ENCODE measurements at regions not wholly inside any gene's neighbourhood (a gene's known extent, or its start where the extent isn't known, plus 50 kb on each side); places are given as distances from the start of the nearest gene placed in this dataset.
A peak's percentile ranks its signal among the peaks of the same experiment; 100 is the strongest.

DNA sequence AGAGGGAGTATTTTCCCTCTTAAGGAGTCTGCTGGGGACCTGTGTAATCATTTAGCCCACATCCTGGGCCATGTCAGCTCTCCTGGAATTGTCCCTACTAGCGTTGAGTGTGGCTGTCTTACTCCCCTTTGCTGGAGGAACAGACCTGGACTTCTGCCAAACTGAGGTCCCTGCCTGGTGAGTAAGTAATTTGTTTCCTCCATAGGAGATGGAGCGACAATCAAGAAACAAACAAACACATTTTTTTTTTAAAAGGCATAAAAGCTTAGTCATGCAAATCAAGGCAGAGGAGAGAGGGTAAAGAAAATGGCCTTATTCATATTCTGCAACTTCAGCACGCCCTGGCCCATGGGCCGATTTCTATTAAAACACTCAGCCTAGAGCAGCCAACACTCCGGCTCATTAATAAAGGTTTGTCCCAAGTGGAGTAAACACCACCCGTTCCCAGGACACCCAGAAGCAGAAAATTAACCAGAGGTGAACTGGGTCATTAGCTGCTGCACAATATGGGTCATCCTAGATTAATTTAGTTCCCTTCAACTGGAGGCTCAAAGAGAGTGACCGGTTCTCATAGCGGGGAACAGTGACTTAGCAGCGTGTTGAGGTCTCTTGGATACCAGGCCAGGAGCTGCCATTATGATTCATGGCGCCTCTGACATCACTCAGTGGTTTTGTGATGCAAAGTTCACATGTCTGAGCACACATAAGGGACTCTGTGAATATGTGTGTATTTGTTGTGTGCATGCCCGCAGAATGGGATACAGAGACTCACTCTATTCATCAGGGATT lies 165.0 kb upstream of the SULF2 start:
- Histone ChIP-seq H3K4me1 (peaks cover 5% of the 10 kb centered on the region), H3K27me3 (ENCODE audit: low read depth) (peaks cover 37% of the 10 kb centered on the region), H3K9me3 (replicated peaks) (no peaks in the 10 kb centered on the region), H3K27ac (replicated peaks) (peak overlapping the region; percentile 33), H3K36me3 (no peaks in the 10 kb centered on the region), H3K4me3 (no peak overlapping the region)
- intact Hi-C loops (cut with micrococcal nuclease), result no loop called here
- TF ChIP-seq, protein P1, sequence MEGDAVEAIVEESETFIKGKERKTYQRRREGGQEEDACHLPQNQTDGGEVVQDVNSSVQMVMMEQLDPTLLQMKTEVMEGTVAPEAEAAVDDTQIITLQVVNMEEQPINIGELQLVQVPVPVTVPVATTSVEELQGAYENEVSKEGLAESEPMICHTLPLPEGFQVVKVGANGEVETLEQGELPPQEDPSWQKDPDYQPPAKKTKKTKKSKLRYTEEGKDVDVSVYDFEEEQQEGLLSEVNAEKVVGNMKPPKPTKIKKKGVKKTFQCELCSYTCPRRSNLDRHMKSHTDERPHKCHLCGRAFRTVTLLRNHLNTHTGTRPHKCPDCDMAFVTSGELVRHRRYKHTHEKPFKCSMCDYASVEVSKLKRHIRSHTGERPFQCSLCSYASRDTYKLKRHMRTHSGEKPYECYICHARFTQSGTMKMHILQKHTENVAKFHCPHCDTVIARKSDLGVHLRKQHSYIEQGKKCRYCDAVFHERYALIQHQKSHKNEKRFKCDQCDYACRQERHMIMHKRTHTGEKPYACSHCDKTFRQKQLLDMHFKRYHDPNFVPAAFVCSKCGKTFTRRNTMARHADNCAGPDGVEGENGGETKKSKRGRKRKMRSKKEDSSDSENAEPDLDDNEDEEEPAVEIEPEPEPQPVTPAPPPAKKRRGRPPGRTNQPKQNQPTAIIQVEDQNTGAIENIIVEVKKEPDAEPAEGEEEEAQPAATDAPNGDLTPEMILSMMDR (IDR thresholded peaks at IDR 0.05; ENCODE audit: borderline replicate concordance), result no peak
- DNase-seq, result no peak

DNA sequence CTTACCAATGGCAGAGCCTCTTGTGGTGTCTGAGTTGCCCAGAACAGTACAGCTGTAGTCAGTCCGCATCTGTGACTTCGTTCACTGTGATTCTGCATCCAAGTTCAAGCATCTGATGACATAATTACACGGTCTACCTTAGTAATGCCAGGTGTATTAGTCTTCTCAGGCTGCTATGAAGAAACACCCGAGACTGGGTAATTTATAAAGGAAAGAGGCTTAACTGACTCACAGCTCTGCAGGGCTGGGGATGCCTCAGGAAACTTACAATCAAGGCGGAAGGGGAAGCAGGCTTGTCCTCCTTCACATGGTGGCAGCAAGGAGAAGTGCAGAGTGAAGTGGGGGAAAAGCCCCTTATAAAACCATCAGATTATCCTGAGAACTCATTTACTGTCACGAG lies 163.9 kb upstream of the SULF2 start:
- Histone ChIP-seq H3K4me3 (no peak overlapping the region), H3K27ac (replicated peaks) (no peak overlapping the region), H3K27me3 (ENCODE audit: low read depth) (peaks cover 34% of the 10 kb centered on the region), H3K4me1 (peaks cover 5% of the 10 kb centered on the region), H3K9me3 (replicated peaks) (no peaks in the 10 kb centered on the region), H3K36me3 (no peaks in the 10 kb centered on the region)
- no peak for DNase-seq
- intact Hi-C loops (cut with micrococcal nuclease), result no loop called here
- TF ChIP-seq, protein P1 (IDR thresholded peaks at IDR 0.05; ENCODE audit: borderline replicate concordance), result no peak

DNA sequence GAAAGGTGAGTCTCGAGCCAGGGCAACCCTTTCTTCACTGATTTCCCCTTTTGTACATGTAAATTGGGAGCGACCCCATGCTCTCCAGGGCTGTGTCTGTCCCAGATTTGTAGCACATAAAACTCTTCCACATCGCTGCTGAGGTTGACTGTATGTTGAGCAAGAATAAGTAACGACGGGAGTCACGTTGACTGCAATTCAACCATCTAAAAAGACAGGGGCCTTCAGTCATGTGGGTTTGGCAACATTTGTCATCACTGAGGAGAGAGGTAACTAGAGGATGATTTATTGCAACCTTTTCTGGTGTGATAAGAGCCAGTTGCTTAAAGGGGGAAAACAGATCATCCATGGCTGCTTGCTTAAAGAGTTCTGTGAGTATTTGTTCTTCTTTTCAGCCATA lies 159.4 kb upstream of the SULF2 start:
- no peak for DNase-seq
- intact Hi-C loops (cut with micrococcal nuclease), result no loop called here
- Histone ChIP-seq H3K4me1 (no peaks in the 10 kb centered on the region), H3K4me3 (no peak overlapping the region), H3K27ac (replicated peaks) (no peak overlapping the region), H3K9me3 (replicated peaks) (no peaks in the 10 kb centered on the region), H3K36me3 (no peaks in the 10 kb centered on the region), H3K27me3 (ENCODE audit: low read depth) (peaks cover 22% of the 10 kb centered on the region)
- TF ChIP-seq, protein P1 (IDR thresholded peaks at IDR 0.05; ENCODE audit: borderline replicate concordance), result no peak

DNA sequence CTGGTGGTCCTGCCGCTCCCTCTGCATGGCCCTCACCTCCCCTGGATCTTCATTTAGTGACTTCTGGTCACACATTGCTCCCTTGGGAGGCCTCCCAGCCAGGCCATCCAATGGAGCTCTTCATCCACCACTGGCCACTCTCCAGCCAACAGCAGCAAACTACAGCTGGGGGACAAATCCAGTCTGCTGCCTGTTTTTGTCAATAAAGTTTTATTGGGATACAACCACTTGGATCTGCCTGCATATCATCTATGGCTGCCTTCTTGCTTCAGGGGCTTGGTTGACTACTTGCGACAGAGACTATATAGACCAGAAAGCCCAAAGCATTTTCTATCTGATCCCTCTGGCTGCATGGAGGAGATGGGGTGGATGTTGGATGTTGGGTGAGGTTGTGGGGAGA lies 156.6 kb upstream of the SULF2 start:
- intact Hi-C loops (cut with micrococcal nuclease), result no loop called here
- H3K27ac ChIP-seq (replicated peaks), result no peak overlapping the region
- TF ChIP-seq, protein P1 (IDR thresholded peaks at IDR 0.05; ENCODE audit: borderline replicate concordance), result no peak

DNA sequence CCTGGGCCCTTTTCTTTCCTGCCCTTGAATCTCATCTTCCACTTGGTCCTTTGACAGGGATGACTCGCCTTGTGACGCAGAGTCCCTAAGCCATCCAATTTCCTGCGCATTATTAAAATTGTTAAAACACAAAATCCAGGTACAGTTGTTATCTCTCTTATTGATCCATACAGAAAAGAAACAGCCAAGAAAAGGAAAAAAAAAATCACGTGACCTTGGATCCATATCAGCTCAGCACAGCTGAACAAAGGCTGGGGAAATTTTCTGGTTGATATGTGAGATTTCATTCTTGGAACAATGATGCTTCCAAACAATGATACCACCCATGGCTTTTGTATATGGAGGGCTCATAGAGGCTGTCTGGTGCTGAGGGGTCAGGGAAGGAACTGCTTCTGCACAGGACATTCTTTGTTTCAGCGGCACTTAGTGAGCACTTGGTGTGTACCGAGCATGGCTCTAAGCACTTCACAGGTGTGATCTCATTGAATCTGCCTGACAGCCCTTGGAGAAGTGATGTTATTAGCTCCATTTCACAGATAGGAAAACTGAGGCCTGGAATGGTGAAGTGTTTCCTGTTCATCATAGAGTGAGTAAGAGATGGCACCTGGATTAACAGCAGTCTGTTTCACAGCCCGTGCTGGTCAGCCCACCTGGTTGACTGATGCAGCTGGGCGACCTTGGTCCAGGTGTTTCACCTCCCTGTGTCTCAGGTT lies 155.0 kb upstream of the SULF2 start:
- H3K27ac ChIP-seq (replicated peaks), result no peak overlapping the region
- peaks cover 35% of the 10 kb centered on the region for H3K27me3 ChIP-seq (ENCODE audit: low read depth)
- H3K4me3 ChIP-seq, result no peak overlapping the region
- no peak for DNase-seq
- H3K36me3 ChIP-seq, result no peaks in the 10 kb centered on the region
- TF ChIP-seq, protein P1 (IDR thresholded peaks at IDR 0.05; ENCODE audit: borderline replicate concordance), result no peak
- H3K4me1 ChIP-seq, result no peaks in the 10 kb centered on the region
- H3K9me3 ChIP-seq (replicated peaks), result no peaks in the 10 kb centered on the region
- intact Hi-C loops (cut with micrococcal nuclease), result no loop called here

More for the DNA sequence above, 156.6 kb upstream of the SULF2 start:
- Histone ChIP-seq H3K4me1 (no peaks in the 10 kb centered on the region), H3K4me3 (no peak overlapping the region), H3K27me3 (ENCODE audit: low read depth) (peaks cover 41% of the 10 kb centered on the region), H3K36me3 (no peaks in the 10 kb centered on the region), H3K9me3 (replicated peaks) (no peaks in the 10 kb centered on the region)
- no peak for DNase-seq
